Glomerular visceral epithelial cell (primary cell): ENCODE measurements at regions not wholly inside any gene's neighbourhood (a gene's known extent, or its start where the extent isn't known, plus 50 kb on each side); places are given as distances from the start of the nearest gene placed in this dataset.
"Not testable (repeated sequence)": the region's sequence is repeated elsewhere in the genome, so short reads cannot be mapped to it uniquely, and the experiment has no call there.

ENCODE experiments used
- DNase-seq: peaks from one replicate; pipeline ENCODE4 v3.0.0-alpha.2; 2016; ENCODE audit errors: extremely low spot score

DNA sequence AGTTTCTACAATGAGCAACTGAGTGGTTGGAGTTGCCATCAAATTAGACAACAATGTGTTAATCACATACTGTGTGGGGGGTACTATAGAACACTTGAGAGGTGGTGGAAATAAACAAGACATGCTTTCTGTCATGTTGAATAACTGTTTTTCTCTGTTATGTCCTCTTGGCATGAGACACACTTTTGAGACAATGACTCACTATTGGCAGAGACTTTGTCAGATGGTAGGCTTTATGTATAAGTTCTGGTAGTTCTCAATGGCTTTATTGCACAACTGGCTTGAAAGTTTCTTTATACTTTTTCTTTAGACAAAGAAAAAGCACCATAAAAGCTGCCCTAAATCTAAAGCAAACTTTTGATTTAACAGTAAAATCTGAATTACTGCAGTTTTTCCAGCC lies 578.7 kb downstream of the ADCYAP1 start:
- DNase-seq, result no peak

DNA sequence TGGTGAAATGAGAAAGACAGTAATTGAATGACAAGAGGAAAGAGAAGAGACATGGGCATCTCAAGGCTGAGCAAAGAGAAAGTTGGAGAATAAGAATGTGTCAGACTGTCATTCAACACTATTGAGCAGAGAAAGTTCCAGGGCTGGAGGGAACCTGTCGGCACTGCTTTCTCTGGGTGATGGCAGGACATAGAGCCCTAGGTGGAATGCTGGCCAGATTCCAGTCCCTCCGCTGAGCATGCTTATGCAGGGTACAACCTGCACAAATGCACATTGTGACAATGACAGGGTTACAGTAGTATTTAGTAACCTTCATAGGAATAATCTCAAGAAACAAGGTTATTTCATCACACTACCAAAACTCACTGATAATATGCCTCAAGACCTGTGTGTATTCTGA lies 582.8 kb downstream of the ADCYAP1 start:
- DNase-seq, result no peak

DNA sequence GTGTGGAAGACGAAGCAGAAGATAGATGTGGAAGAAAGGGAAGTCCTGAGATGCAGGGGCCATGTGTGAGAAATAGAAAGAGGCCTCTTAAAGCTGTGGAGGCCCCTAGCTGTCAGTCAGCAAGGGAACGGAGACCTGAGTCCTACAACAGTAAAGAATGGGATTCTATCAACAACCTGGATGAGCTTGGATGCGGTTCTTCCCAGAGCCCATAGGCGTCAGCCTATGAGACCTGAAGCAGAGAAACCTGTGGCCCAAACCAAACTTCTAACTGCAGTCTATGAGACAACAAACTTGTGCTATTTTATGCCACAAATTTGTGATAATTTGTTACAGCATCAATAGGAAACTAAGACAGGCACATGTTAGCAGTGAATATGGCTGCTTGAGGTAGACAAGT lies 583.7 kb downstream of the ADCYAP1 start:
- no peak for DNase-seq

DNA sequence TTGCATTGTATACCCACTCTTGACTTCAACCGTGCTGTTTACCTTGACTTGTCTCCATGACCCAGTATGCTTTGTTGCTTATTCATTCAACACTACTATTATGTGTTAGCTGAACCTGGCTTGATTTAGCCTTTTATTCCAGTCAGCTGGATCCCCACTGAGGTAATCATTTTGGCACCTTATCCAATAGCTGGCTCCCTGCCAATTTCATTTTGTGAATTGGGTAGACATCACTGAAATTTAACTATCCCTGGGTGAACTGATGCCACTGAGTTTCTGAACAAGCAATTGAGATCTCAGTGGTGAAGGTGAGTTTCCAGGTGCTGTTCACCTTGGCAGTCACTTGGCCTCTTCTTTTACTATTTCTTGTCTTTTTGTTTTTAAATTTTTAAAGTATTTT lies 584.3 kb downstream of the ADCYAP1 start:
- no peak for DNase-seq

DNA sequence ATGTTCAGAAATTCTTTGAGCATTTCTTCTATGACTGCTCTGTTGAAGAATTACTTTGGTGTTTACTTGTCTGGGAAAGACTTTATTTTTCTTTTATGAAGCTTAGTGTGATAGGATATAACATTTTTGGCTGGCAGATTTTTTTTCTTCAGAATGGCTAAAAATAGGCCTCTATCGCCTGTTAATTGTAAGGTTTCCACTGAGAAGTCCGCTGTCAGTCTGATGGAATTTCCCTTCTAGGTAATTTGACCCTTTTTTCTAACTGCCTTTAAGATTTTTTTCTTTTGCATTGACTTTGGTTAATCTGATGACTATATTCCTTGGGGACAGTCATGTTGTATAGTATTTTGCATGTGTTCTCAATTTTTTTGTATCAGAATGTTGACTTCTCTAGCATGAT lies 590.7 kb downstream of the ADCYAP1 start:
- no peak for DNase-seq

DNA sequence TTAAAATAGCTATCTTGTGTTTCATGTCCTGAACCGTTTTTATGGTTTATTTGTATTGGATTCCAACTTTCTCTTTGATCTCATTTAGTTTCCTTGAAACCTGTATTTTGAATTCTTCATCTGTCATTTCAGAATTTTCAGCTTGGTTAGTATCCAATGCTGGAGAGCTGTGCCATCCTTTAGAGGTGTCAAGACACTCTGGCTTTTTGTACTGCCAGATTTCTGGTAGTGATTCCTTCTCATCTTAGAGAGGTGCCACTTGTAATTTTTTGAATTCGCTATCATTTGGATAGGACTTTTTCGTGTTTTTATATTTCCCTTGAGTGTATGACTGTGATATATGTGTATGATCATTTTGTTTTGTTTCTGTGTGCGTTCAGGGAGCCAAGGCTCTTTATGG lies 591.4 kb downstream of the ADCYAP1 start:
- DNase-seq, result no peak

DNA sequence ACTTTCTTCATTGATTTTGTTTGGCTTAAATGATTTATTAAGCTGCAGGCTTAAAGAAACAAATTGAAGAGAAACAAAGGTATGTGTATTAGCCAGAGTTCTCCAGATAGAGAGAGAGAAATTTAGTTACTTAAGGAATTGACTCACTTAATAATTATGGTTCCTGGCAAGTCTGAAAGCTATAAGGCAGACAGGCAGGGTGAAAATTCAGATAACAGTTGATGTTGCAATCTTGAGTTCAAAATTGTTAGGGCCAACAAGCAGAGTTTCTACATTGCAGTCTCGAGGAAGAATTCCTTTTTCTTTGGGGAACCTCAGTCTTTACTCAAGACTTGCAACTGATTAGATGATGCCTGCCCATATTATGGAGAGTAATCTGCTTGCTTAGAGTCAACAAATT lies 593.5 kb downstream of the ADCYAP1 start:
- DNase-seq, result no peak

DNA sequence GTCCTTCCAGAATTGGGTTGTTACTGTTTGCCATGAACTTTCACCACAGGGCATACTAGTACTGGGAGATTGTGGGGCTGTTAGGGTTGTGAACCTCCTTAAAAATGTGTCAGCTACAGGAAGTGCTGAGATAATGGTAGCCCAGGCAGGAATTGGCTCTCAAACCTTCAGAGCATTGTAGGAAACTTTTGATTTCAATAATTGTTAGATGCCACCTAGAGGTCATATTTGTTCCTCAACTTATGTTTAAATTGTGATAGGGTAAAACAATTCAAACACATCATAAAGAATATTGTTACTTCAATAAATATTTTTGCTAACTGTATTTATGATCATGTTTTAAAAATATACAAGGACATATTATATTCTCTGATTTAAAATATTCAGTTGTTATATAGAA lies 594.6 kb downstream of the ADCYAP1 start:
- DNase-seq, result no peak

DNA sequence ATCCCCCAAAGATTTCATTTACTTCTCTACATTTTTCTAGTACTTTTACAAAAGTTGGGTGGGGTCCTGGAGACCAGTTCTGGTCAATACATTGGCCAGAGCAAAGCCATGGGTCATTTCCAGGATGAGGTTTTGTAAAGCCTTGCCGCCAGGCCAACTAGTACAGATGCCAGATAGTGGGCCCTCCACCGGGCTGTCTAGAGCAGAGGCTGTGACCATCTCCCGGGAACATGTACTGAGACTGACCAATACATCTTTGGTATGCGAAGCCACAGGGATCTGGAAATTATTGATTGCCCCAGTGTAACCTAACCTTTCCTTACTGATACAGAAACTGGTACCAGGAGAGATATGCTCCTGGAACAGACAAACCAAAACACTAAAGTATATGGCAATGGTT lies 599.2 kb downstream of the ADCYAP1 start:
- DNase-seq, result no peak

DNA sequence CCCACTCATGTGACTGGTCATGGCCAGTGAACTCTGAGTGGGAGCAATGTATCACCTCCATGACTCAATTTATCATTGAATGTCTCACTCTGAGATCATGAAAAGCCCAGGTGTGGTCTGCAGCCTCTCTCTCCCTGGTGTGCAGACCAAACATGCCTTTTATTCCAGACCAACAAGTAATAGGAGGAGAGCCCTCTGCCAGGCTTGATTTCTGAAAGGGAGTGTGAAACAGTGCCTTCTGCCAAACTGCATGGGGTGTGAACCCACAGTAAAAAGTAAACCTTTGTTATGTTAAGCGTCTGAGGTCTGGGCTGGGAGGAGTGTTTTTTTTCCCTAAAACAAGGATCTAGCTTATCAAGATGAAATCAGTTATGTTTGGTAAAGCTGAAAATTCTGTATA lies 601.2 kb downstream of the ADCYAP1 start:
- no peak for DNase-seq

DNA sequence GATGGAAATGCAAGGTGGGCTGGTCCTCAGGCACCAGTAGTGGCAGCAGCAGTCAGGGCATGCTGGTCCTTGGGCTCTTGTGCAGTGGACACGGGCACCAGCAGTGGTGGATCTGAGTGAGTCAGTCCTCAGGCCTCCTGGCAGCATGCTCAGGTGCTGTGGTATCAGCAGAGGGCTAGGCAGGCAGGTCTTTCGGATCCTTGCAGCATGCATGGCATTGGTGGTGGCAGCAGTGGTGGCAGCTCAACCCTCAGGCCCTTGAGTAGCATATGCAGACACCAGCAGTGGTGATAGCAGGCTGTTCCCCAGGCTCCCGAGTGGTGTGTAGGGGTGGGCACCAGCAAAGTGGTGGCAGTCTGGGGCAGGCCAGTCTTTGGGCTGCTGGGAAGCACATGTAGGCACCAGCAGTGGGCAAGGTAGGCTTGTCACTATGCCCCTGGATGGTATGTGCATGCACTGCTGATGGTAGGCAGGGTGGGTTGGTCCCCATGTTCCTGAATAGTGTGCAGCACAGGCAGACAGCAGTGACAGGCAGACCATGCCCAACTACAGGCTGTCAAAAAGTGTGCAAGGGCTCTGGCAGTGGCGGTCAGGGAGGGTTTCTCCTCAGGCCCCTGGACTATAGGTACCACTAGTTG lies 606.0 kb downstream of the ADCYAP1 start:
- no peak for DNase-seq

DNA sequence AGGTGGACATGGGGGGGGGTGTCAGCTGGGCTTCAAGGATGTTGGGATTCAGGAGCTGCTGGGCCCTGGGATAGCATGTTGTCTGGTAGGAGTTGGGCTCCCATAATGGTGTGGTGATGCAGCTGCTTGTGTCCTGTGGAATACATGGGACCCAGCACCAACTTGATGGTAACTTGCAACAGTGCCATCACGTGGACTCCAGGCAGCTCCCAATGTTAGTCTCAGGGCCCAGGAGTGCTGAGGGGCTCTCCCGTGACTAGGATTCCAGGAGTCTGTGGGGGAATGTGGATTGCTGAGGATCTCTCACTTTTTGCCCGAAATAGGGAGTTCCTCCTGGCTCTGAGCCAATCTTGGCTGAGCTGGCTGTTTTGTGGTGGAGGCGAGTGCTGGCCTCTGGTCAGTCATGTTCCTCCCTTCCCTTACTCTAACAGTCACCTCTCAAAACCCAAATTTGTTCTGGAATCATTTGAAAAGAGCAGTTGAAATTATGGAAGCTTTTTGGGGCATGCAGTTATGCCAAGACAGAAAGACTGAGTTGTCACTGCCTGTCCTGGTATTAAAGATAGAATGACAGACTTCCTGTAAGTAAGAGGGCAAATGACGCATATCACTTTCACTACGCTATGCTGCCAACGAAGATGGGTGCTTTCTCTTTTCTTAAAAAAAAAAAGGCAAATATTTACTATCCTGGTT lies 607.1 kb downstream of the ADCYAP1 start:
- no peak for DNase-seq

DNA sequence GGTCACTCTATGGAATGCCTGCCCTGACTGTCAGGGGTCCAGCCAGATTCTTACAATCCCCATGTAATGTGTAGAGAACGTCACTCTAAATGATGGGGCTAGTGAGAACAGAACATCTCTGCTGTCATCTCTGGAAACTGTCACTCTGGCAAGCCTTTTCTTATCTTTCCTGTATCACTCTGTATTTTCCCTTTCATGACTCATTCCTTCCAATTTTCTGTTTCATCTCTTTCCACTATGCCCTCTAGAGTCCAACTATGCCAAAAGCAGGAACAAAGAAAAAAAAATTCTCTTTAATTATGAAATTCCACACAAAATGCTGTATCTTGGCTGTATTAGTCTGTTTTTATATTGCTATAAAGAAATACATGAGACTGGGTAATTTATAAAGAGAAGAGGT lies 608.8 kb downstream of the ADCYAP1 start:
- no peak for DNase-seq

DNA sequence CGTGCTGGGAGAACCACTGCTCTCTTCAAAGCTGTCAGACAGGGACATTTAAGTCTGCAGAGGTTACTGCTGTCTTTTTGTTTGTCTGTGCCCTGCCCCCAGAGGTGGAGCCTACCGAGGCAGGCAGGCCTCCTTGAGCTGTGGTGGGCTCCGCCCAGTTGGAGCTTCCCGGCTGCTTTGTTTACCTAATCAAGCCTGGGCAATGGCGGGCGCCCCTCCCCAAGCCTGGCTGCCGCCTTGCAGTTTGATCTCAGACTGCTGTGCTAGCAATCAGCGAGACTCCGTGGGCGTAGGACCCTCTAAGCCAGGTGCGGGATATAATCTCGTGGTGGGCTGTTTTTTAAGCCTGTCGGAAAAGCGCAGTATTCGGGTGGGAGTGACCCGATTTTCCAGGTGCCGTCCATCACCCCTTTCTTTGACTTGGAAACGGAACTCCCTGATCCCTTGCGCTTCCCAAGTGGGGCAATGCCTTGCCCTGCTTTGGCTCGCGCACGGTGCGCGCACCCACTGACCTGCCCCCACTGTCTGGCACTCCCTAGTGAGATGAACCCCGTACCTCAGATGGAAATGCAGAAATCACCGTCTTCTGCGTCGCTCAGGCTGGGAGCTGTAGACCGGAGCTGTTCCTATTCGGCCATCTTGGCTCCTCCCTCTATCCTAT lies 617.0 kb downstream of the ADCYAP1 start:
- DNase-seq, result not testable (repeated sequence)

DNA sequence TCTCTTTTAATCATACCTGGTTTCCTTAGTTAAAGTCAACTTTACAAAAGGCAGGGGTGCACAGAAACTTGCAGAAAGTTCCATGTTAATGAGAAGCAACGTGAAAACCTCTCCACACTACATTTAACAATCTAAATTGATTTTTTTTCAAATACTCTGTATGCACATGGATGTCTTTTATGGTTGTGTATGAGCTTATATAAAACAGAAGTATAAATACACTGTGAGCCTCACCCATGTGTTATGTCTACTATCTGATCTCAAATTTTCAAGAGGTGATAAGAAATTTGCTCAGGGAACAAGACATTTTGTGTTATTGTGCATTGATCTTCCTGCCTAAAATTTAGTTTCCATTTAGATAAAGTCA lies 617.6 kb downstream of the ADCYAP1 start:
- no peak for DNase-seq

DNA sequence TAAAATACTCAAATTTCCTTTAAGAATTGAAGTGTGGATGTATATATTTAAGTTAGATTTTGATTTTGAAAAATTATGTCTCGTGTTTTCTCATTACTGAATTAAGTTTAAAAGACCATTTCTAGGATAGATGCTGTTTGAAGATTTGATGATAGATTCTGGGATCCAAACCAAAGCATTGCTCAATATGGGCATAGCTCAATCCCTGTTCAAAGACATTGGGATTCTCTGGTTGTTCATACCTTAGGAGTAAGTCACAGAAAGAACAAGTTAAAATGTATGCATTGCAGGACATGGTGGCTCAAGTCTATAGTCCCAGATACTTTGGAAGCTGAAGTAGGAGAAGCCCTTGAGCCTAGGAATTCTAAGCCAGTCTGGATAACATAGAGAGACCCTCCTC lies 622.3 kb downstream of the ADCYAP1 start:
- DNase-seq, result no peak

DNA sequence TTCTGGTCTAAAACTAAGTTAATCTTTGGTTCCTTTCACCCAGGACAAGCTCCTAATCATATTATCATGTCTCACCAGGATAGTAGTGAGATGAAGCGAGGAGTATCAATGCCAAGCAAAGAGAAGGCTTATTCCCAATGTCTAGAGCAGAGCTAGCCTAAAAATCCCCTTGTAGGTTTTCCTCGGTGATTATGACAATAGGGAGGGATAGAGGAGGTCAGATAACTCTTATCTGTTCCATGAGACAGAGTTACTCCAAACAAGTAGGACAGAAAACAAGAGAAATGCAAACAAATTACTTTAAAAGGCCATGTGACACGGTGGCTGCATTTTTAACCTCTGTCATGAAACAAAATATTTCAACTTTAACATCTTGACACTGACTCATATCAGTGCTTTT lies 623.1 kb downstream of the ADCYAP1 start:
- DNase-seq, result no peak

DNA sequence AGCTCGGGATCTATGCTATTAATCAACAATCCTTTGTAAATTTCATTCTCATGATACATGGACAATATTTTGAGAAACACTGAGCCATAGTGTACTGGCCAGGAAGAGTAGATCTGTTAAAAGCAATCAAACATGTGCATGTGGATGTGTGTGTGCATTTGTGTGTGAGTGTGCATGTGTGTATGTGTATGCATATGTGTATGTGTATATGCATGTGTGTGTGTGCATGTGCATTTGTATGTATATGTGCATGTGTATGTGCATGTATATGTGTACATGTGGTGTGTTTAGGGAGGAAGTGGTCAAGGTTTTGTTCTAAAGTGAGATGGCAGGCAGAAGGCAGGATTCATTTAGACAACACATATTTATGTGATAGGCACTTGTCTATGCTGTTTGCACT lies 623.8 kb downstream of the ADCYAP1 start:
- DNase-seq, result no peak

DNA sequence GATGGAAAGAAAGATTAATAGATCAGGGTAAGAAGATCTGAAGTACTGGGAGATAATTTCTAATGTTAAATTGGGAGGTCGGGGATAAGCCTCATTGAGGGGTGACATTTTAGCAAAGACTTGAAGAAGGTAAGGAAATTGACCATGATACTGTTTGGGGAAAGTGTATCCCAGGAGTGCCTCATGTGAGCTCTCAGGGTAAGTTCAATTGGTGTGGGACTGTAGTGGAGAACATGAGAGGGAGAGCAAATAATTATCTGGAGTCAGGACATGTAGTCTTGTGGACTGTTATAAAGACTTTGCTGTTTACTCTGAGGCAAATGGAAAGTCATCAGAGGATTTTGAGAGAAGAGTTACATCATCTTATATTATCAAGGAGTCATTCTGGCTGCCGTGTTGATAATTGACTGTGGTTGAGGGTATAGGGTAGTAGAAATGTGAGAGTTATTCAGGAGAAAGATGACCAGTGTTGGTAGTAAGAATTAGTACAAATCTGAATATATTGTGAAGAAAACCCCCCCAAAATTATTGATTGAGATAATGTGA lies 624.4 kb downstream of the ADCYAP1 start:
- no peak for DNase-seq

DNA sequence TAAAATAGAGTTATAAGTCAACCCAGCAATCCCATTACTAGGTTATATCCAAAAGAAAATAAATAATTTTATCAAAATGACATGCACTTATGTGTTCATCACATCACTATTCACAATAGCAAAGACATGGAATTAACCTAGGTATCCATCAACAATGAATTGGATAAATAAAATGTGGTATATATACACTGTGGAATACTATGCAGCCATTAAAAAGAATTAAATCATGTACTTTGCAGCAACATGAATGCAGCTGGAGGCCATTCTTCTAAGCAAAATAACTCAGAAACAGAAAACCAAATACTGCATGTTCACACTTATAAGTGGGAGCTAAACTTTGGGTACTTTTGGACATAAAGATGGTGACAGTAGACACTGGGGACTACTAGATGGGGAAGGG lies 626.0 kb downstream of the ADCYAP1 start:
- DNase-seq, result no peak

DNA sequence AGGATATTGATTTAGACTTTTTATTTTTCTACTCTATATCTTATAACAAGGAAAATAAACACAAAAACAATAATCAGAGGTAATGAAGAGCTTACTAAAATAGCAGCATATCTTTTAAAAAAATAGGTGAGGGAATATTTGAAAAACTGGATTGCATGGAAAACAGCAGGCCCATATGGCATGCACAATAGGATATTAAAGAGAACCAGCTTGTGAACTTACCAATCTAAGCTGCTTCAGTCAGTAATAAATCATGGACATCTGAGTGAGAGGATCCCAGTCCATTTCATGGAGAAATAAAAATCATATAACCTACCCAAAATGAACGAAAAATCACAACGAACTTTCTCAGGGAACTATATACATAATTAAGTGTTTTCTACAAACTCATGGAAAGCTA lies 634.6 kb downstream of the ADCYAP1 start:
- no peak for DNase-seq

DNA sequence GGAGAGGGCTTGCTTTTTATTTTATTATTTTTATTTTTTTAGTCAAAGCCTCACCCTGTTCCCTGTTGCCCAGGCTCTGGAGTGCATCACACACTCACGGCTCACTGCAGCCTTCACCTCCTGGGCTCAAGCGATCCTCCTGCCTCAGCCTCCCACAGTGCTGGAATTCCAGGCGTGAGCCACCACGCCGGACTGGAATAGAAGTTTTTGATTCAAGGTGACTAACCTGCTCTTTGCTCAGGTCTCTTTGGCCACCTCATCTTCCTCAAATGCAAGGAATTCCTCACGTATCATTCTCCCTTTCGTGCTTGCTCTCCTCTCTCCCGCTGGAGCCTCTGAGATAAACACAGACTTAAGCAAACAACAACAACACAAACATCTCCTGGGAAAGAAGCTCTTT lies 636.8 kb downstream of the ADCYAP1 start:
- DNase-seq, result no peak

DNA sequence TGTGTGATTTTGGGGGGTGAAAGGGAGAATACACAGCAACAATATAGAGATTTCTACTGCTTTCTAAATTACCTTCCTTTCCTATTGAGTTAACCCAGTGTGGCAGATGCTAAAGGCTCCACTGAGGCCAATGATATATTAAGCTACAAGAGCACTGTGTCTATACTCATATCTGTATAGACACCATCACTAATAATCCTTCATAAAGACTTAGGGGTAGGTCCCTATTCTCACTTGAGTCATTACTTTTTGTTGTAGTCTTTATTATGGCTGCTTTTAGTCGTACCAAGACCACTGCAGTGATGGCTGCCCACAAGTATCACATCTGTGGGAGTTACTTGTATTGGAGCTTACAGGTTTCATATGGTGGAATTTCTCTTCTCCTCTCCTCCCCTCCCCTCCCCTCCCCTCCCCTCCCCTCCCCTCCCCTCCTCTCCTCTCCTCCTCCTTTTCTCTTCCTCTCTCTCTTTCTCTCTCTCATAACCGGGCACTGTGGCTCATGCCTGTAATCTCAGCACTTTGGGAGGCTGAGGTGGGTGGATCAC lies 637.6 kb downstream of the ADCYAP1 start:
- DNase-seq, result no peak
